ENCODE measurements at regions not wholly inside any gene's neighbourhood (a gene's known extent, or its start where the extent isn't known, plus 50 kb on each side); places are given as distances from the start of the nearest gene placed in this dataset.
A peak's percentile ranks its signal among the peaks of the same experiment; 100 is the strongest.
"Not testable (repeated sequence)": the region's sequence is repeated elsewhere in the genome, so short reads cannot be mapped to it uniquely, and the experiment has no call there.

DNA sequence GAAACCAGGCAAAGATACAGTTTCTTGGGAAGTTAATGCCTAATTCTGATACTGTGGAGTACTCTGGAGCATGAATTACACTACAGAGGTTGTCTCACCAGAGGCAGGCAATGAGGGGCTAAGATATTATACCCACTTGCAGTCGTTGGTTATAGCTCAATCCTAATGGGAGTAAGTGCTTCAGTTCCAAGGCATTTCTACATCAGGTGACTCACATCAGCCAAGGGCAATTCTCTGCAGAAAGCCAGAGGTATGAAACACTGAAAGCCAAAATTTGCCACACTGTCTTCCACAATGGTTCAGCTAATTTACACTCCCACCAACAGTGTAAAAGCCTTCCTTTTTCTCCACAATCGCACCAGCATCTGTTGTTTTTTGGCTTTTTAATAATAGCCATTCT, 174.0 kb upstream of the IL15 start:
- Histone ChIP-seq H3K27me3 (no peaks in the 10 kb centered on the region), H3K36me3 (no peaks in the 10 kb centered on the region), H3K9me3 (no peaks in the 10 kb centered on the region), H3K4me3 (no peak overlapping the region)
- DNase-seq: no peak

DNA sequence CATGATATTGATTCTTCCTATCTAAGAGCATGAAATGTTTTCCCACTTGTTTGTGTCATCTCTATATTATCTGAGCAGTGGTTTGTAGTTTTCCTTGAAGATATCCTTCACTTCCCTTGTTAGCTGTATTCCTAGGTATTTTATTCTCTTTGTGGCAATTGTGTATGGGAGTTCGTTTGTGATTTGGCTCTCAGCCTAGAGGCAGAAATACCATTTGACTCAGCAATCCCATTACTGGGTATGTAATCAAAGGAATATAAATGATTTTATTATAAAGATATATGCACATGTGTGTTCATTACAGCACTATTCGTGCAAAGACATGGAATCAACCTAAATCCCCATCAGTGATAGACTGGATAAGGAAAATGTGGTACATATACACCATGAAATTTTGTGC, 172.7 kb upstream of the IL15 start:
- Histone ChIP-seq H3K27me3 (no peaks in the 10 kb centered on the region), H3K36me3 (no peaks in the 10 kb centered on the region), H3K4me3 (no peak overlapping the region), H3K9me3 (no peaks in the 10 kb centered on the region)
- DNase-seq: no peak

DNA sequence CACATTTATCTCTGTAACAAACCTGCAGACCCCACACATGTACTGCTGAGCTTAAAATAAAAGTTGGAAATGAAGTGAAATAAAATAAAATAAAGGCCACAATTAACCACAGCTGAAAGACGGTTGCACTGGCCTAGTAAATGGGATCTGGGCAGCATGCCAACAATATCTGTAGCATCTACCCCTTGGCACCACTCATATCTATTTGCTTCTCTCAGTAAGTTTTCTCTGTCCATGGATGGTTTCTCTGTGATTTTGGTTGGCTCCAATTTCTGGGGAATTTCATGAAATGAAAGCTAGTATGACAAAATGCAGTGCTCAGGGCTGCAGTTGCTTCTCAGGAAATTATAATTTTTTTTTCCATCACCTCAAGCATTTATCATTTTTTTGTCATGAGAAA, 172.0 kb upstream of the IL15 start:
- DNase-seq: no peak
- Histone ChIP-seq H3K4me3 (no peak overlapping the region), H3K9me3 (no peaks in the 10 kb centered on the region), H3K27me3 (no peaks in the 10 kb centered on the region), H3K36me3 (no peaks in the 10 kb centered on the region)

DNA sequence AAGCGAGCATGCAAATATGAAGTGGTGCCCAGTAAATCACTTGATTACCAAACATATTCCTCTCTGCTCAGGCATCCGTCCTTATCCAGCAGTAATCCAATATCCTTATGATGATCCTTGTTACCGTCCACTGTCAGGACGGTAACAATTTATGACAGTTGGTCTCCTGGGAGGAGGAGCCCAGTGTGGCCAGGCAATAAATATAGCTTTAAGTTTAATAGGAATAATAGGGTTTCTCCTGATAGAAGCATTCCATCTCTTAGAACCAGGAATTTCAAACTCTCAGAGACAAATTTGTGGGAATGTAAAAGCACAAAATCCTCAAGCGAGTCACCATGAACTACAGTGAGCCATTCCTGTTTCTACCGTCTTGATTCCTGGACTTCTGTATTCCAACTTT, 171.2 kb upstream of the IL15 start:
- Histone ChIP-seq H3K36me3 (no peaks in the 10 kb centered on the region), H3K9me3 (no peaks in the 10 kb centered on the region), H3K27me3 (no peaks in the 10 kb centered on the region), H3K4me3 (no peak overlapping the region)
- no peak for DNase-seq

DNA sequence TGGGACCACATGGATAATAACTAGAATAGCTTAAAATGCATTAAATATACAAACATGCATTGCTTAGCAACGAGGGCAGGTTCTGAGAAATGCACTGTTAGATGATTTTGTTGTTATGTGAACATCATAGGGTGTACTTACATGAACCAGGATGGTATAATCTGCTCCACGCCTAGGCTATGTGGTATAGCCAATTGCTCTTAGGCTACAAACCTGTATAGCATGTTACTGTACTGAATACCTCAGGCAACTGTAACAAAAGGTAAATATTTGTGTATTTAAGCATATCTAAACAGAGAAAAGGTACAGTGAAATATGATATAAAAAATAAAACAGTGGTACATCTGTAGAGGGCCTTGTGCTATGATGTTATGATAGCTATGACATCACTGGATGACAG, 169.2 kb upstream of the IL15 start:
- no peak for DNase-seq
- no peaks in the 10 kb centered on the region for H3K36me3 ChIP-seq
- H3K4me3 ChIP-seq: no peak overlapping the region
- no peaks in the 10 kb centered on the region for H3K27me3 ChIP-seq
- no peaks in the 10 kb centered on the region for H3K9me3 ChIP-seq

DNA sequence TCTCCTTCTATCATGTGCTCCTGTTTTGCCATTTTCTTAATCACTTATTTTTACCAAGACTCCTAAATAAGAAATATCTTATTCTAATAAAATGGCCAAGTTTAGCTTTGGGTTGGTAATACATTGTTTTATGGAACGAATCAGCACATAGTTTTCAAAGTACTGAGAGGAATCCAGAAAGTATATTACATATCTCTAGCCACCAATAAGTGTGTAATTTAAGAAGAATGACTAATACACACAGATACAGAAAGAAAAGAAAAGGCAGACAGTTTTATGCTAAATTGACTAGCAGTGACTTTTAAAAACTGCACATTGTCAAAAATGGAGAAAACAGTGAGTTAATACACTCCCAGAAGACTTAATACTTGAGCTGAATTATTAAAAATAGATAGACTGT, 167.0 kb upstream of the IL15 start:
- DNase-seq: no peak
- Histone ChIP-seq H3K4me3 (no peak overlapping the region), H3K27me3 (no peaks in the 10 kb centered on the region), H3K9me3 (no peaks in the 10 kb centered on the region), H3K36me3 (no peaks in the 10 kb centered on the region)

DNA sequence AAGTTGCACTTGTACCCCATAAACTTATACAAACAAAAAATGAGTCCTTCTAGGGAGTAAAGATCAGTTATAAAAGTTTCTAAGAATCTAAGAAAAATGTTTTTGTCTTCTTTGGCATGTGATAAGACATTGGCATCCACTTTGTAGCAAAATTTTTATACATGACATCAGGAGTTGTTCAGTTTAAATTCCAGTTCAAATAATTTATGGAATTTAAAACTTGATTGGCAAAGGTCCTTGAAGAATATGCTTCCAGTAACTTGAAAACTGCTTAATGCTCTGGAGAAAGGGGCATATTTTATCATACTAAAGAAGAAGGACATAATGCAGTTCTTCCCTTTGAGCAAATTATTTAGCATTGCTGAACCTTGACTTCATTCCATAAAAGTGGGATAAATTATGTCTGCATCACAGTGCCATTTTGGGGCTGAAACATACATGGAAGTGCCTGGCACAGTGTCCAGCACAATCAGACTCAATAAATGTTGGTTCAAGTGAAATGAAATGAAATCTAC, 163.3 kb upstream of the IL15 start:
- Histone ChIP-seq H3K9me3 (no peaks in the 10 kb centered on the region), H3K4me3 (no peak overlapping the region), H3K36me3 (no peaks in the 10 kb centered on the region), H3K27me3 (no peaks in the 10 kb centered on the region)
- DNase-seq: no peak

DNA sequence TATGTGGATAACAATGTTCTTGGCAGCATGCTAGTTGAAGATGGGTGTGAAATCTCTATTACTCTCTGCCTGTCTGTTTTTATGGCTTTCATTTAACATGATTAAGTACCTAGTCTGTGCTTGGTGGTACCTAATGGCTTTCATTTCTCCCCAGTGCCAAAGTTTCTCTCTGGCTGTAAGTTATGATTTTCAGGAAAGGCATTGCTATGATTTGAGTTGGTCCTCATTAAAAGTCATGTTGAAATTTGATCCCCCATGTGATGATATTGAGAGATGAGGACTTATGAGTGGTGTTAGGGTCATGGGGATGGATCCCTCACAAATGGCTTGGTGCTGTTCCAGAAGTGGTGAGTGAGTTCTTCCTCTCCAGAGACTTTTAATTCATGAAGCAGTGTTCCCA, 162.4 kb upstream of the IL15 start:
- DNase-seq: peak; percentile 55
- 0 out of 2 replicates have a peak, but pooled peaks cover 3% of the 10 kb centered on the region for H3K9me3 ChIP-seq
- H3K36me3 ChIP-seq: no peaks in the 10 kb centered on the region
- no peaks in the 10 kb centered on the region for H3K27me3 ChIP-seq
- H3K4me3 ChIP-seq: no peak overlapping the region

DNA sequence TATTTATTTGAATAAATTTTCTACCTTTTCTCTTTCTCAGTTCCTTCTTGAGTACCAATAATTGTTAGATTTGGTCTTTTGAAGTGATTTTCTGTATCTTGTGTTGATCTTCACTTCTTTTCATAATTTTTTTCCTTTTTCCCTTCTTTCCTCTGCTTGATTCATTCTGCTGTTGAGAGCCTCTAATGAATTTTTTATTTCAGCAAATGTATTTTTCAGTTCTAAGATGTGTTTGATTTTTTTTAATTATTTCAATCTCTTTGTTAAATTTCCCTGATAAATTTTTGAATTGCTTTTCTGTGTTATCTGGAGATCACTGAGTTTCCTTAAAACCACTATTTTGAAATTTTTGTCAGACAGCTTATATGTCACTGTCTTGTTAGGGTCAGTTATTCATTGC, 155.4 kb upstream of the IL15 start:
- Histone ChIP-seq H3K4me3 (no peak overlapping the region), H3K27me3 (no peaks in the 10 kb centered on the region), H3K36me3 (no peaks in the 10 kb centered on the region), H3K9me3 (peaks cover 11% of the 10 kb centered on the region)
- DNase-seq: no peak

DNA sequence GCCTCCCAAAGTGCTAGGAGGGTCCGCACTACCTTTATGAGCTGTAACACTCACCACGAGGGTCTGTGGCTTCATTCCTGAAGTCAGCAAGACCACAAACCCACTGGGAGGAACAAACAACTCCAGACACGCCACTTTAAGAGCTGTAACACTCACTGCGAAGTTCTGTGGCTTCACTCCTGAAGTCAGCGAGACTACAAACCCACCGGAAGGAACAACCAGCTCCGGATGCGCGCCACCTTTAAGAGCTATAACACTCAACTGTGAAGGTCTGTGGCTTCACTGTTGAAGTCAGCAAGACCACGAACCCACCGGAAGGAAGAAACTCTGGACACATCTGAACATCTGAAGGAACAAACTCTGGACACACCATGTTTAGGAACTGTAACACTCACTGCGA, 152.1 kb upstream of the IL15 start:
- H3K27me3 ChIP-seq, H3K4me3 ChIP-seq, DNase-seq: not testable (repeated sequence)

DNA sequence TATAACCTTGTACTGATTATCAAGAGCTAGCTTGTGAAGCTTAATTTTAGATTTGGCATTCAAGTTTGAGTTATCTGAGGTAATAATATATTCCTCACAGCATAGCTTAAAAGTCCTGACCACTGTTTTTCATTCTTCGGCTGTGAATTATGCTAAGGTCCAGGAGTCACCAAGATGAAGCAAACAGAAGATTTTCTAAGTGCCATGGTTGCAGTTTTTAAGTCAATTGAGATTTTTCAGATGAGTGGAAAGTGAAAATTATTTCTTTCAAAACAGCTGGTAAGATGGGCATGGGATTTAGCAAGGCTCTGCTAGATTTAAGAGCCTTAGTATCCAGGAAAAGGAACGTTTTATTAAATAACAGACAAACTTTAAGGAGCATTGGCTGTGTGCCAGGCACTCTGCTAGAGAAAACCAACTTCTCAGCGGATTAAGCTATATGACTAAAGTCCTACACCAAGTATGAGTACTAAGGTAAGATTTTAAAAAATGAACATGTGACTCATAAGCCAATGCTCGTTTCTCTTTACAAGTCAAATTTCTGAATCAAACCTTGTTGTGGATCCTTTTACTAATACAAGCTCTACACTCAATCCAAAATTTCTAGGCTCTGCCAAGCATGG, 149.9 kb upstream of the IL15 start:
- Histone ChIP-seq H3K9me3 (no peaks in the 10 kb centered on the region; the same call in 1 of the 2 replicates), H3K36me3 (no peaks in the 10 kb centered on the region), H3K27me3 (no peaks in the 10 kb centered on the region), H3K4me3 (no peak overlapping the region)
- DNase-seq: peak; percentile 67

More for the DNA sequence above, 152.1 kb upstream of the IL15 start:
- H3K36me3 ChIP-seq, H3K9me3 ChIP-seq: not testable (repeated sequence)

DNA sequence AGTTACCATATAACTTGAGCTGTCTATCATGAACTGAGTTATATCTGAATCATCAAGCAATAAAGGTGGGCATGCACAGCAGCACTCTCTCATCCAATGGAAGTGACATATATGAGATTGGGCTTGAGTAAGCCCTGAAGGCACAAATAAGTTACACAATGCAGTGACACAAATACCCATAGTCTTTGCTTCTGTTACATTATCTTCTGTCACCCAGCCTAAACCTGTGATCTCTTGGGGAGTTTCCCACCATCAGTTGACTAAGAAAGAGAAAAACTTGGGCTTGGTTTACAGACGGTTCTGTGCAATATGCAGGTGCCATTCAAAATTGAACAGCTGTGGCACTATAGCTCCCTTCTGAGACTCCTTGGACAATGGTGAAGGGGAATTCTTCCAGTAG, 138.8 kb upstream of the IL15 start:
- Histone ChIP-seq H3K36me3 (no peaks in the 10 kb centered on the region), H3K9me3 (no peaks in the 10 kb centered on the region), H3K4me3 (no peak overlapping the region), H3K27me3 (no peaks in the 10 kb centered on the region)
- DNase-seq: no peak

DNA sequence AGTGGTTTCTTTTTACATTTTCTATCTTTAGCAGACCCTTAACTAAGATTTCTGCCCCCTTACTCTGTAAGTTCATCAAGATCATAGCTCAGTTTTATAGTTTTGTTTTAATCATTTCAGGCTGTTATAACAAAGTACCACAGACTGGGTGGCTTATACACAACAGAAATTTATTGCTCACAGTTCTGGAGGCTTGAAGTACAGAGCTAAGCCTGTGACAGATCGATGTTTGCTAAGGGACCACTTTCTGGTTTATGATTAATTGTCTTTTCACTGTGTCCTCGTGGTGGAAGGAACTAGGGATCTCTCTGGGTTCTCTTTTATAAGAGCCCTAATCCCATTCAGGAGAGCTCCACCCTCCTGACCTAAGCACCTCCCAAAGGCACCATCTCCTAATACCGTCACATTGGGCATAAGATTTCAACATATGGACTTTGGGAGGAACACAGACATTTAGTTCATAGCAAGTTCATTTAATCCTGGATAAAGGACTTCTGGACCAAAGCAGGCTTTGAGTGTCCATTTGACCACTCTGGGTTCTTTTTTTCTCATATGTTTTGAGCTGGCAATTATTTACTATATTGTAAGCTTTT, 137.0 kb upstream of the IL15 start:
- H3K9me3 ChIP-seq: no peaks in the 10 kb centered on the region
- H3K27me3 ChIP-seq: no peaks in the 10 kb centered on the region
- no peaks in the 10 kb centered on the region for H3K36me3 ChIP-seq
- no peak for DNase-seq
- no peak overlapping the region for H3K4me3 ChIP-seq

DNA sequence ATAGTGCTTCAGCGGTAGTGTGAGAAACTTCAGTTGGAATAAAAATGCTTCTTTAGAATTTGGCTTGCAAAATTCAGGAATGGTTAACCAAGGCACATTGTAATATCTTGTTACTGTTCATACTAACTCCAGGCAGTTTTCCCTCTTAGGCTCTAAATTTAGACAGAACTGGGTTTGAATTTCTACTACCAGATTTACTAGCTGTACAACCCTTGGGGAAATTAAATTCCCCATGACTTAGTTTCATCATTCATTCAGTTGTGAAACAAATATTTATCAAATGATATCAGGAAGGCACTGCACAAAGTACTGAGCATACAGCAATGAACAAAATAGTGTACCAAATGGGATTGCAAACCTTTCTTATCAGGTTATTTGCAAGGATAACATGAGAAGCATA, 135.0 kb upstream of the IL15 start:
- no peaks in the 10 kb centered on the region for H3K9me3 ChIP-seq
- no peak for DNase-seq
- H3K4me3 ChIP-seq: no peak overlapping the region
- no peaks in the 10 kb centered on the region for H3K27me3 ChIP-seq
- H3K36me3 ChIP-seq: no peaks in the 10 kb centered on the region

DNA sequence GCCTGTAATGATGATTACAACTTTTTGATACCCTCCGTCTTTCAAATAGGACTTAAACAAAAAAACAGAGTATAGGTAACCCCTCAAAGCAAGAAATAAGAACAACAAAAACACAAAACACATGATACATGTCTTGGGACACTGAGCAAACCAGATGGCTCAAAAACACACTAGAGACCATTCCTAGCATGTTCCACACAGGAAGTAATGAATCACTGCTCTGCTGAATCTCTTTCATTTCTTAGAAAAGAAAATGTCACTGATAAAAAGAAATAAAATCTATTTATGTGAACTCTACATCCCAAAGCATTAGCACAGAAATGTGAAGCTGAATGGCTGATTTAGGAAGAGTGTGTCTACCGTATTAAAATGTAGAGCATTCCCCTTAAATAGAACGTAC, 134.5 kb upstream of the IL15 start:
- no peaks in the 10 kb centered on the region; the same call in 1 of the 2 replicates for H3K9me3 ChIP-seq
- DNase-seq: no peak
- H3K4me3 ChIP-seq: no peak overlapping the region
- H3K27me3 ChIP-seq: no peaks in the 10 kb centered on the region
- no peaks in the 10 kb centered on the region for H3K36me3 ChIP-seq

DNA sequence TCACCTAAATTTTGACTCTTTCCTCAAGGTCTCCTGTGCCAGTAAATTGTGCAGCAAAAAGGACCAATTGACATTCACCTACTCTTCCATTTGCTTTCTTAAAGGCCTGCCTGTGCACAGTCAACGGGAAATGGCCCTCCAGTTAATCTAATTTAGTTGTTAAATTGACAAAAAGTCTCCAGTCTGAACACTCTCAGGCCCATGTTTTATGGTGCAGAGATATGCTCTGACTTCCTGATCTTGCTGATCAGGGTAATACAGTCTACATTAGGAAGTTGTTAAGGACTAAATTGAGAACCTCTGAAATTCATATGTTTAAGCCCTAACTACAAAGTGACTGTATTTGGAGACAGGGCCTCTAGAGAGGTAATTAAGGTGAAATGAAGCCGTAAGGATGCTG, 133.6 kb upstream of the IL15 start:
- no peak for DNase-seq
- Histone ChIP-seq H3K36me3 (no peaks in the 10 kb centered on the region), H3K9me3 (no peaks in the 10 kb centered on the region; the same call in 1 of the 2 replicates), H3K27me3 (no peaks in the 10 kb centered on the region), H3K4me3 (no peak overlapping the region)

DNA sequence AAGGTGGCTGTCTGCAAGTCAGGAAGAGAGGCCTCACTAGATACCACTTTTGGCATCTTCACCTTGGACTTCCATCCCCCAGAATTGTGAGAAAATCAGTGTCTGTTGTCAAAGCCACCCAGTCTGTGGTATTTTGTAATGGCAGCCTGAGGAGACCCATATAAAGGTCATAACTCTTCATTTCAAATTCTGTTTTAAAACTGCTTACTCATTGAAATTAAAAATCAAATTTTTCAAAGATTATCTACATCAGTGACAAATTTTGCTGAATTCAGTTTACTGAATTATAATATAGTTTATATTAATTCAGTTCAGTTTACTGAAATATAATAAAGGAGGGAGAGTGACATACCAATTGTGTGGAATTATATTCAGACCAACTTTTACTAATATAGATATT, 133.1 kb upstream of the IL15 start:
- DNase-seq: no peak
- no peak overlapping the region for H3K4me3 ChIP-seq
- no peaks in the 10 kb centered on the region for H3K36me3 ChIP-seq
- H3K9me3 ChIP-seq: no peaks in the 10 kb centered on the region; the same call in 1 of the 2 replicates
- no peaks in the 10 kb centered on the region for H3K27me3 ChIP-seq

DNA sequence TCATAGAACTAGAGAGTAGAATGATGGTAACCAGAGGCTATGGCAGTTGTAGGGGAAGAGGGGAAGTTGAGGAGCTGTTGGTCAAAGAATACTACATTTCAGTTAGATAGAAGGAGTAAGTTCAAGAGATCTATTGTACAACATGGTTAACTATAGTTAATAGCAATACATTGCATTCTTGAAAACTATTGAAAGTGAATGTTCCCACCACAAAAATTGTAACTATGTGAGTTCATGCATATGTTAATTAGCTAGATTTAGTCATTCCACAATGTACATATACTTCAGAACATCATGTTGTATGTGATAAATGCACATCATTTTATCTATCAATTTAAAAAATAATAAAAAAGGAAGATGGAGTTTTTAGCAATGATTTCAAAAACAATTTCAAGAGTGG, 125.3 kb upstream of the IL15 start:
- no peak for DNase-seq
- Histone ChIP-seq H3K9me3 (no peaks in the 10 kb centered on the region; the same call in 1 of the 2 replicates), H3K27me3 (no peaks in the 10 kb centered on the region), H3K36me3 (no peaks in the 10 kb centered on the region), H3K4me3 (no peak overlapping the region)
